Ascending aorta (tissue), 2 donors: ENCODE measurements at regions not wholly inside any gene's neighbourhood (a gene's known extent, or its start where the extent isn't known, plus 50 kb on each side); places are given as distances from the start of the nearest gene placed in this dataset.

Experiments
- DNase-seq, 2 donors: peaks; one replicate each; pipeline ENCODE4 v3.0.0-alpha.2; 2019; ENCODE audit warnings: low spot score in 2 of 2
- H3K27ac ChIP-seq, 2 donors: fragments of 200-600 bp; sonication (generic); one replicate each; pipeline ENCODE4 v1.5.1; 2016 to 2017; ENCODE audit warnings: mild to moderate bottlenecking in 1 of 2
- H3K27me3 ChIP-seq: fragments of 200-600 bp; sonication (generic); one replicate; pipeline ENCODE4 v1.5.1; 2017
- H3K36me3 ChIP-seq, 2 donors: fragments of 200-600 bp; sonication (generic); one replicate each; pipeline ENCODE4 v1.5.1; 2016
- H3K4me1 ChIP-seq, 2 donors: fragments of 200-600 bp; sonication (generic); one replicate each; pipeline ENCODE4 v1.5.1; 2016 to 2017; ENCODE audit warnings: mild to moderate bottlenecking in 1 of 2
- H3K4me3 ChIP-seq, 2 donors: fragments of 200-600 bp; sonication (generic); one replicate each; pipeline ENCODE4 v1.5.1; 2016 to 2017; ENCODE audit warnings: mild to moderate bottlenecking in 1 of 2
- H3K9me3 ChIP-seq, 2 donors: fragments of 200-600 bp; sonication (generic); one replicate each; pipeline ENCODE4 v1.5.1; 2016
- CTCF ChIP-seq, 3 experiments: fragments of 200-600 bp in 2 of 3; fragments of 450-650 bp in 1 of 3; sonication (generic) in 2 of 3; IDR thresholded peaks; one replicate each; pipeline ENCODE4 v1.5.1; 2016 to 2019; ENCODE audit warnings: antibody characterized with exemption in 3 of 3, mild to moderate bottlenecking in 1 of 3, moderate library complexity in 1 of 3
- intact Hi-C: fragments of 100-400 bp; cut with DNase I; formaldehyde crosslinking; loops from one replicate; pipeline ENCODE4 v1.15.1; 2023

GRCh38 chr2:67341336-67341735, 55.8 kb upstream of the ETAA1 start:
- Histone ChIP-seq H3K36me3 (no peaks in the 10 kb centered on the region), H3K4me1 (no peaks in the 10 kb centered on the region), H3K9me3 (no peaks in the 10 kb centered on the region), H3K27ac (no peak overlapping the region), H3K4me3 (no peak overlapping the region), H3K27me3 (no peaks in the 10 kb centered on the region)
- no peak for DNase-seq
- TF ChIP-seq CTCF (IDR thresholded peaks at IDR 0.05), result no peak
- intact Hi-C loops, result no loop called here

- Histone ChIP-seq H3K4me1 (no peaks in the 10 kb centered on the region), H3K36me3 (no peaks in the 10 kb centered on the region), H3K9me3 (no peaks in the 10 kb centered on the region), H3K4me3 (no peak overlapping the region), H3K27ac (no peak overlapping the region), H3K27me3 (no peaks in the 10 kb centered on the region)
- DNase-seq, result no peak
- no peak for TF ChIP-seq CTCF (IDR thresholded peaks at IDR 0.05)
- intact Hi-C loops, result no loop called here
Observed at GRCh38 chr2:67342394-67342793, 54.7 kb upstream of the ETAA1 start.

GRCh38 chr2:67346718-67347407, 50.3 kb upstream of the ETAA1 start:
- no peak overlapping the region for H3K4me3 ChIP-seq
- H3K36me3 ChIP-seq, result no peaks in the 10 kb centered on the region
- no peaks in the 10 kb centered on the region for H3K9me3 ChIP-seq
- H3K27ac ChIP-seq, result no peak overlapping the region
- H3K4me1 ChIP-seq, result no peaks in the 10 kb centered on the region
- TF ChIP-seq CTCF (IDR thresholded peaks at IDR 0.05), result no peak
- no peak for DNase-seq
- intact Hi-C loops, result no loop called here
- H3K27me3 ChIP-seq, result no peaks in the 10 kb centered on the region
